HG03025 (cell line): ENCODE measurements at regions not wholly inside any gene's neighbourhood (a gene's known extent, or its start where the extent isn't known, plus 50 kb on each side); places are given as distances from the start of the nearest gene placed in this dataset.

Source experiments
- ATAC-seq: cut with Tn5 transposase; IDR thresholded peaks from one replicate; pipeline ENCODE4 v1.9.1; 2021; ENCODE audit warnings: mild to moderate bottlenecking, moderate library complexity; ENCODE audit not compliant: unreplicated experiment, low FRiP score

DNA sequence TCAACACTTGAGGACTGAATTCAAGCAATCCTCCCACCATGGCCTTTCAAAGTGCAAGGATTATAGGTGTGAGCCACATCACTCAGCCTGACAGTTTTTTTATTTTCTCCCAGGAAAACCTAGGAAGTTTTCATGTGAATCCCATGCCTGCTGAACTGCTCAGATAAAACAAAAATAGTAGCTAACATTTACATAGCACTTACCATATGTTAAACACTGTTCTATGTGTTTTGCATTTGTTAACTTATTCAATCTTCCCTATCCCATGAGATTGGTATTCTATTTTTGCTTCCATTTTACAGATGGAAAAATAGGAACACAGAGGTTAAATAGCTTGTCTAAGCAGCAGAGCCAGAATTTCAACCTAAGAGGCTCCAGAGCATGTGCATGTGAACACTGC is 157.4 kb upstream of the KCTD1 start:
- no peak for ATAC-seq

DNA sequence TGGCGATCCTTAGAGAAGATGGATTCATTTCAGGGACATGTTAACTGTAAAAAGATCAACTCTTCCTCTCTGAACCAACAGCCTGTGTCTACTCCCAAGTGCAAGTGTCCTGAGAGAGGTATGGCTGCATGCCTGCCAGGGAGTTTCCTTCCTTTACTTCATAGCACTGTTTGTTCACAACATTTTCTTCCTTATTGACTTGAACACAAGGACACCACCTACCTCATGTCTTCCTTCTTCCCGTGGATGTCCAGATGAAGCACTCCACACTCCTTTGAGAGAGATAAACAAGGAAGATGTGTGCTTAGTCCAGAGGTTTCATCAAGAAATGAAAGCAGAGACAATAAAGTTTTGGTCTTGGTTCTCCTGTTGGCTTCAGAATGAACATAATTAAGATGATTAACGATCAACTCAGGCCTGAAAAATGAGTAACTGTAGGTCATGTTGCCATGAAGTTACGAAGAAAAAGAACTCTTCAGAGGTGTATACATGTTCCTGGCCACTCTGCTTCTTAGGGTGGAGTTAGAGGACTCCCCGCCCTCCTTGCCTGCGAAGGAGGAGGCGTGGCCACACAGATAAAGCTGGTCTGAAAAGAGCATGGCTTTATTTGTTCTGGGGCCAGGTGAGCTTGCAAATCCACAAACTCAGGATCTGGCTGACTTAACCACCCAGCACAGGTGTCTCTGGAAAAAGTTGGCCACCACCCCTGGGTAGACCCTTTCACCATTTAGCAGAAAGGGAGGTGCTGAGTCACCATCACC is 155.0 kb upstream of the KCTD1 start:
- no peak for ATAC-seq

DNA sequence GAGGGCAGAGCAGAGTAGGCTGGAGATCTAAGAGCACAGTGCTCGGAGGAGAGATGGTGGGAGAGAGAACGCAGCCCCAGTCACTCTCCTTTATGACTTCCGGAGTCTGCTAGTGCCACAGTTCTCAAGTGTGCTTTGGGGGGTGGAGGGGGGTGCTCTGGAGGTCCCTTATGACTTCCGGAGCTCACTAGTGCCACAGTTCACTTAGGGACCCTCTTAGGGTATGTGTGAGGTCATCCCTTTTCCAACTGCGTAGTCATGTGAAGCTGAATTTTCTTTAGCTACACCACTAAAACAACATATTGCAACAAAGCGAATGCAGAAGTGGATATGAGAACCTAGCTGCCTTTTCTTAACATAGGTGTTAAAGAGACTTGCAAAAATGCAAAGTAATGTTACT is 153.7 kb upstream of the KCTD1 start:
- ATAC-seq, result no peak

DNA sequence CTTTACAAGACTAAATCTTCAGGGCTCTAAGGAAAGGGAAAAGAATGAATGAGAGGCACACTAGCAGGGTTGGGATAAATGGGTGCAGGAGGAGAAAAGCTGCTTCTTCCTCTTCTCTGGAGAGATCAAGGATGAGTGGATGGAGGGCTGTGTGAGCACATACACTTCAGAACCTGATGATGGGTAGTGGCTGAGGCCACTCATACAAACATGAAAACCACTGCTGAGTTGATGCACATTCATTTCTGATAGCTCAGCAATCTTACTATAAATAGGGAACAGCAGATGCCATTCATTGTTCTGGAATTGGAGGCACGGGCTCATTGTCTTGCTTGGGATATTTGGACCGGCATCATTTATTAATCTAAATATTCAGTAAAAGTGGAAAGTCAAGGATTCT is 152.4 kb upstream of the KCTD1 start:
- ATAC-seq, result no peak

DNA sequence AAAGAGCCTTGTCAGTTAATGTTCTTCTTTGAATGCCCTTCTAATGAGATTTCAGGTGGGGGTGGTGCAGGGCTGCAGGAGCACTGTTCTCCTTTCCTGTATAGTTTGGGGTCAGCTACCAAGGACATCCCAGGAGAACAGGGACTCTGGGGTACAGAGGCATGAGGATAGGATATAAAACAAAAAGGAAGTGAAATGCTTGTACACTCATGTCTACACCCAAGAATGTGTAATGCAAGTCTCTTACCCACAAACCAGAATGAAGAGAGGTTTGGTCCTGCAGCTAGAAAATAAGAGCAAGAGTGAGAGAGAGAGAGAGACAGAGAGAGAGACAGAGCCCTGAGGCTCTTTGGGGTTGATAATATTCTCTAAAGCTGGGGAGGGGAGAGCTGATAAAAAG is 151.8 kb upstream of the KCTD1 start:
- no peak for ATAC-seq

DNA sequence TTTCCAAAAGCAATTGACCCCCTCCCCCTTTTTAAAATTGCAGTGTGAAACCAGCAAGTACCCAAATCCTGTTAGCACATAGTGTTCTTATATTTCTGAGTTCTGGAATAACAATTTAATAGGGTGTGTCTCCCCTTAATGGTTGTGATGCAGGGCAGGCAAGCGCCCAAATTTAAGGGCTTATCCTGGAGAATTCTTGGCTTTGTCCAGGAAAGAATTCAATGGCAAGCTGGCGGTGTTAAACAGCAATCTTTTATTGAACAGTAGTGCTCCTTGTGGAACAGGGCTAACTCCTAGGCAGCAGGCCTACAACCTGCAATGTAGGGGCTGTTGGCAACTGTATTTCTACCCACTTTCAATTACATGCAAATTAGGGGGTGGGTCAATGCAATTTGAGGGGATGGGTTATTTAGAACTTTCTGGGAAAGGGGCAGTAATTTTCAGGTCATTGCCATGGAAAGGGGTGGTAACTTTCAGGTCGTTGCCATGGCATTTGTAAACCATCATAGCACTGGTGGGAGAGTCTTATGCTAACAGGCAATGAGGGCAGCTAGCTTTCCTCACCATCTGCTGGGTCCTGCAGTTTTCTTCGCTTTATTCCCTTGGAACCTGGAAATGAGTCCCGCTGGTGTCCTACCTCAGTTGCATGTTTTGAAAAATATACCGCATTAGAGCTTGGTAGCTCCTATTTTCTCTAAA is 149.0 kb upstream of the KCTD1 start:
- ATAC-seq, result no peak

DNA sequence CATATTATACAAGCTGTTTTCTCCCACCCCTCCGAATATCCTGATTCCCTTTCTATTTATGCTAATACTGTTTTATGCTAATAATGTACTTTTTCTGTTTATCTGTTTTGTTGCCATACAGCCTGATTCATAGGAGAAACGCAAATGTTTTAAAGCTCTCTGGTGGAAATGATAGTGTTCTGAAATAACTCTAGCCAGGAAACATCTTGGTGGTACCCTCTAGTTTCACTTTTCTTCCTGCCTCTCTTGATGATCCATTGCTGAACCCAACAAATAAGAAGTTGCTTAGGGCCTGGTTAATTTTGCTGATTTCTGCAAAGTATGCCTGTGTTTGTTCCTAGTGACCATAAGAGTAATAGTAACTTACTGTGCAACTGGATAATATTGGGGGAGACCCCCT is 148.4 kb upstream of the KCTD1 start:
- no peak for ATAC-seq

DNA sequence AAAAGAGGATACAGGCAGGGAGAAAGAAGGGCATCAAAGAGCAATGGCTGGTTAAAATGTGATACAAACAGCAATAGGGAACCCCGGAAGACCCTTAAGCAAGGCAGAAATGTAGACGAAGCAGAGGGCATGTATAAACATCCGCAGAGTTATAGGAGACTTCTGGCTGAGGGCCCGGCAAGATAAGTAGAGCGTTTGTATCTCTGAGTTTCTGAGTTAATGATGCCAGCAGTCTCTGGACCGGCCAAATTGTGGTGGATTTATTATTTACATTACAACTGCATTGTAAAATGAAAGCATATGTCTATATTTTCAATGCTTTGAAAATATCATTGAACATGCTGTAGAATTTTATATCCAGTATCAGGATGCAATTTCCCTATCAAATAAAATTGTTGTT is 148.0 kb upstream of the KCTD1 start:
- no peak for ATAC-seq

DNA sequence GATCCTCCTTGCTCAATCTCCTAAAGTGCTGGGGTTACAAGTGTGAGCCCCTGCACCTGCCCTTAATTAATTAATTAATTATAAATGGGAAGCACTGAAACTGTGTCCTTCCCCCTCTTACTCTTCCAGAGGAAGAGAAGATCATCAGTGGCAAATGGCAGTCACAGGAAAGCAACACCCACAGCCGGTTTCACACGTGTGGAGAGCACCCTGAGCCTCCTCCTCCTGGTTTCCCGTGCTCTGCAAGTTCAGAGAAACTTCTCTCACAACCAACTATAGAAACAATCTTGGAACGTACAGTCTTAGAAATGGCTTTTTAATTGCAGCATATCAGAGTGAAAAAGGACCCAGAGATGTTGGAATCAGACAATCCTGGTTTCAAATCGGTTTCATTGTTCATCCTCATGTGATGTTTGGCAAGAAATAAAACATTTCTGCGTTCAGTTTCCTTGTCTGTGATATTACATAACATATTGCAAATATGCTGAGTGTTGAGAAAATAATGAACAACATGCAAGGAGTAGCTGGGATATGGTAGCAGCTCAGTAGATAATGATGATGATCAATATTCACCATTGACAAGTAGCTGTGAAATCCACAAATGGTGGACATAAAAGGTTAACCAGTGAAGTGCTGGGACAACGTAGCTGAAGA is 141.0 kb upstream of the KCTD1 start:
- no peak for ATAC-seq

DNA sequence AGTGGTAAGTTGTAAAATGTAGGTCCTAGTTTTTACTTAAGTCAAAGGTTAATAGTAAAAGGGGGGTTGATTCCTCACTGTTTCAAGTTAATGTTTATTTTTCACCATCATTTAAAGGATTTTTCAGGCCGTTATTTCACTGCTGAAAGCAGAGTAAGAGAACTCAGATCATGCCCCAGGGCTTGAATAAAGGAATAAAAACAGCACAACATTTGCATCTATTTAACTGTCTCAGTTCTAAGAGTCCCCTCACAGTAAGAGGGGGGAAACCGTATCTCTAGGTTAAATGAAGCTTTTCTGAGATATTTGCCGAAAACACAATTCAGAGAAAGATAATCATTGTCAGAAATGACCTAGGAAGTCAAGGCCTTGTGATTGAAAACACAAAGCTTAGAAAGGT is 138.2 kb upstream of the KCTD1 start:
- ATAC-seq, result no peak

DNA sequence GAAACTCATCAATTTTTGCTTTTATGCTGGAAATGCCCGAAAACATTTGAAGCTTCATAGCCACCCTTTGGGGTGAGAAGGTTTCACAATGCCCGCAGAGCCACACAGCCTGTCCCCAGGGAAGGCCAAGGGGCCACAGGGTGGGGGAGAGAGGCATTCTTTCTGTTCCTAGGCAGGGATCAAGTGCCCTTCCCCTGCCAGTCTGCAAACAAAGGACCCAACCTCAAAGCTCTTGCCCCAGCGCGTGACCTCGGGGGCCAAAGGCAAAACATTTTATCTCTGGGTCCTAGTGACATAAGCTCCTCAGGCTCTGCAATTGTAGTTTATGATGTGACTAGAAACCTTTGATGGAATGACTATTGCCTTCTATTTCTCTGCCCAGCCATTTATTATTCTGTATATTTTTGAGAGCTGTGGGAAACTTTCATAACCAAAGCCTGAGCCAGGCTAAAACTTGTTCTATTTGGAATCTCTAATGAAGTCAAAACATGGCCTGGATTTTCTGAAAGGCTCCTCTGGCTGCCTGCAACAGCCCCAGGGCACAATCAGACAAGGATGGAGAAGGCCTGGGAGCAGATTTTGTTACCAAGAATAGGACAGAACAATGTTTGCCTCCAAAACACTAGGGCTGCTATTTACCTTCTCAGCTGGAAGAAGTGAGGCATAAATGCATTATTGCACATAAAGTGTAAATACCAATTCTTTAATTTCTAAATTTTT is 137.2 kb upstream of the KCTD1 start:
- ATAC-seq, result no peak

DNA sequence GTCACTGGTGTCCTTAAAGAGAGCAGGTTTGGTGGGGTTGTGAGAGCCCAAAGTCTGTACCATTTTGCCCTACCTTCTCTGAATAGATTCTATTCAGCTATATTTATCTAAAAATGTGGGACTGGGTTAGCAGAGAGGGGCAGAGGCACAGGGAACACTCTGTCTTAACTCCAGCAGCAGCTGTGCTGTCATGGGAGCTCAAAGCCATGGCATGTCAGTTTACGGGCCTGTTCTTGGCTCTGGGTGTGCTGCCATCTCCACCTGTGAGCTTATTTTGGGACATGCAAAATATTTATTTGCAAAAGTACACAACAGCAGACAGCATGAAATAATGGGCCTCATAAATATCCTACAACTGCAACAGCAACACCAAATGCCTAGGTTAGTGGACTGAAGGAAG is 129.6 kb upstream of the KCTD1 start:
- no peak for ATAC-seq

DNA sequence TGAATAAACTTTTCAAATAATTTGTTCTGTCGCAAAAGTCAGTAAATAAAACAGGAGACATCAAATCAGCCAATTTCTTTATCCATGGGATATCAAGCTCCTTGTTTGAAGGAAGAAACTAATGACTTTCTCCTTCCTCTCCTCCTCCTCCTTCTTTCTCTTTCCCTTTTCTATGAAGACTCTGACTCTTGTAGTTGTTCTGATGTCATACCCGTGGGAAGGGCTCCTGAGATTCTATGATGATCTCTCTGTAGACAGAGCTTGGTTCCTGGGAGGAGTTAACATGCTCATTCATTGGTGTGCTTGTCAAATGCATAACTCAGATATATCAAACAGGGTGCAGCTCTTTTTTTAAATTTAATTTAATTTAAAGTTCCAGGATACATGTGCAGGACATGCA is 118.7 kb upstream of the KCTD1 start:
- ATAC-seq, result no peak

DNA sequence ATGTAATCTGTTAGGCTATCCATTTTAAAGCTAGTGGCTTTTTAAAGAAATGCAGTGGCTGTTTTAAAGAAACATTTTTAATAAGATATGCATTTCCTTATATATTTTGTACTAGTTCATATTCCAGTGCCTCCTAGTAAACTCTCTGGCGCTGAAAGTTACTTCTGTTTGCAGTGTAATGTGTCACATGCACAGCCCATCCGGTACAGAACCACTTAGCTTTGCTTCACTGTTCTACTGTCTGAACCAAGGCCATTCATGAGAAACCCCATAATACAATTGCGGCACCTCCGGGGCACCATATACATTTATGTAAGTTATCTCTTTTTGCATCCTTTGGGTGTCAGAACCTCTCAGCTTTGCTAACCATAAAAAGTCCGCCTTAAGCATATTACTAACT is 114.6 kb upstream of the KCTD1 start:
- no peak for ATAC-seq

DNA sequence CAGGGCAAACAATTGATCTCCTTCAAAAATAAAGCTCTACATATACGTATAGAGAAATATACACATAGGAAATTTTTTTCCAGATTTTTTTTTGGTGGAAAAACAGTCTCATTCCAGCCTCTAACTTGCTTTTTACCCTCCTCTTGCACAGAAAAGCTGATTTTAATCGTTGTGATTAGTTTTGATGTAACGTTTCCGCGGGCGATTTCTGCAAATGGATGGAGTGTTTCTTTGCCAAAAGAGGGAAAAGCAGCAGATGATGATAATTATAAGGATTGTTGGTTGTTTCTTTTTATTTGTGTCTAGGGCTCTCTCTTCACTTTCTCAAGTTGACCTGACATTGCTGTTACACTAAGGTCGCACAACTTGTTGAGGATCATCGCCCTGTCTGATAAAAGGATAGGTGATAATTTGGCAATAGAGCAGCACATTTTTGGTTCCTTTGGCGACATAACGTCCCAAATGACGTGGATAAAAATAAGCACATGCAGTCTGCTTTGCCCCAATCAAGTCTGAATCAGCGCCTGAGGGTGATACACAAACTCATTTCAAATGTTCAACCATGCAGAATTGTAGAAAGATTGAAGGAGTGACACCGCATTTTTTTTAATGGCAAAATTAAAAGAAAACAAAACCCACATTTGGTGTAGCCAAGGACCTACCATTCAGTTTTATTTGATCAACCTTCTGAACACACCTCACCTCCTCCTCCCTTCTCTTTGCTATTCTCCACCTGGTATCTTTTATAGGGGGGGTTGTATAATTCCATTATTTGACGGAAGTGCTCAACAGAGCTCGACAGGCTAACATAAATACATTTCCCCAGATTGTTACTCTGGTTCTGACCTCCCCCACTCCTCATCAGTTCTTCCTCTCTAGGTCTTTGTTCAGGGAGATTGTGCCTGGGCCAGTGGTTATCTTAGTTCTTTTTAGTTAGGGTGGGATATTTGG is 109.6 kb upstream of the KCTD1 start:
- no peak for ATAC-seq

DNA sequence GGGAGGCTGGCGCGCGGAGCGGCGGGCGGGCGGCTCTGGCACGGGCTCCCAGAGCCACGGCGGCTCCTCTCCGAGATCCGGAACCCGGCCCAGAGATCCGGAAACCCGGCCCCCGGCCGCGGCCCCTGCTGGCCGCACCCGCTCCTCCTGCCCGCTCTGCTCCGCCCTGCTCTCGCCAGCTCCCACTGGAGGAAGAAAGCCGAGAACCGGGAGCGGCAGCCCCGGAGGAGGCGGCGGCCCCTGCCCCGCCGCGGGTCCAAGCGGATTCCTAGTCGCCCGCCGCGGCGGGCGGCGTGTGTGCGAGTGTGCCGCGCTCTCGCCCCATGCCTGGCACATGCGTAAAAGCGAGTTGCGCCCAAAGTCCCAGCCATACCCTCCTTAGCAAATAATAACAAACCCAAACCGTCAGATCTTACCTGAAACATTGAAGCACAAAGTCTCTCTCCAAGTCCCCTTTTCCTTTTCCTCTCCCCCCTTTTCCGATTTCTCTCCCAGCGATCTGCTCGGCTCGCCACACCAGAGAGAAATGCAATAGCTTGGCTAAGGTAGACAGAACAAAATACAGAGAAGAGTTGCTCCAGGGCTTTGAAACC is 108.7 kb upstream of the KCTD1 start:
- peak; percentile 71 for ATAC-seq

DNA sequence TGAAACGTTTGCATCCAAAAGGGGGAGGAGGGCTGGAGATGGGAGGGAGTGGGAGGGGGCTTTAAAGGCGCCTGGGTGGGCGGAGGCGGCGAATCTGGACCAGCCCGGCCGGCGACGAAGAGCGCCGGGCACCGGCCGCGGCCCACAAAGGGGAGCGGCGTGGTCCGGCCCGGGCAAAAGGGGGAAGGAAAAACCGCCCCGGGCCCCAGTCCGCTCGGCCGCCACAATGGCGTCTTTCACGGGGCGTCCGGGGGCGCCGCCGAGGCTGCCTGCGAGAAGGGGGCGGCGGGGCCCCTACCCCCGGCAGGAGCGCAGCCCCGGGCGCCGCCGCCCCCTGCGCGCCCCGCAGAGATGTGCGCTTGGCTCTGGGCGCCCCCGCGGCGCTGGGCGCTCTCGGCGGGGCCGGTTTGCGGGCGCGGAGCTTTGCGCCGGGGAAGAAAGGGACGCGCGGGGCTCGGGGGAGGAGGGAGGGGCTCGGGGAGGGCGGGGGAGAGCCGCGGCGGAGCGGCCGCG is 108.1 kb upstream of the KCTD1 start:
- ATAC-seq, result peak; percentile 30

DNA sequence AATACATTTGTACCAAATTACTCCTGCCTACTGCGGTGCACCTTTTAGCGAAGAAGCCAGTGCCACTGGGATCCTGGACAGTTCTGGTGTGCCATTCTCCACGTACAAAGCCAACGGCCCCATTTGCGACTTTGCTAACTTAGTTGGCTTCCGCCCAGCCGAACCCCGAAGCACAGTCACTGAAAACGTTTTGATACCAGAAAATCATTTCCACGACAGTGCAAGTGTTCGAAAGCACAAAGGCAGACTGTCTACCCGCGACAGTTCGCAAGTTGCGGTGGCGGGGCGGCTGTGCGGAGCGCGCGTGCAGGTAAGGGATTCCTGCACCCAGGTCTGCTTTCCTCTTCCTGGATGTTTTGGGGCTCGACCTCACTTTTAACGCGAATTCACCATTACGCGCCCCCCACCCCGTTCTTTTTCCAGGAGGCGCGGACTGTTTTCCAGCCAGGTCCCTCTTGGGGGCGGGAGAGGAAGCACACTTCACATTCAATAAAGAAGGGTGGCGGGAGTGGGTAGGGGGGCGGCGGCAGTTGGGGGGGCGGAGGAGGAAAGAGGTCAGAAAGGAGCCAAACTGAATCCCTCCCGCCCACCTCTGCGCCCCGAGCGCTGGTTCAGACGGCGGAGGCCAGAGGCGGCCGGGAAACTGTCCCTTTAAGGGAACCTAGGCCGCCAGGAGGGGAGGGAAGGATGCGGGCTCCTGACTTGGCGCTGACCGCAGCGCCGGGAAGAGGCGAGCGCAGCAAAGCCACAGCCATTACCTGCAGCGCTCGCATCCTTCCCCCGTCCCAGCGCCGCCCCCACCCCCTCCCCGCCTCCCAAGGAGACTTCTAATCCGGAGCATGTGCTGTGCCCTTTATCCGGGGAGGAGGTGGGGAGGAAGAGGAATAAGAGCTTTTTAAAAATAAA is 107.4 kb upstream of the KCTD1 start:
- peak; percentile 21 for ATAC-seq
